Kasumi-1 (cell line): ENCODE measurements at regions not wholly inside any gene's neighbourhood (a gene's known extent, or its start where the extent isn't known, plus 50 kb on each side); places are given as distances from the start of the nearest gene placed in this dataset.

Experiments used
- DNase-seq, 2 experiments: peaks; one replicate each; lab custom pipeline; 2025; lab: John Stamatoyannopoulos, UW

DNA sequence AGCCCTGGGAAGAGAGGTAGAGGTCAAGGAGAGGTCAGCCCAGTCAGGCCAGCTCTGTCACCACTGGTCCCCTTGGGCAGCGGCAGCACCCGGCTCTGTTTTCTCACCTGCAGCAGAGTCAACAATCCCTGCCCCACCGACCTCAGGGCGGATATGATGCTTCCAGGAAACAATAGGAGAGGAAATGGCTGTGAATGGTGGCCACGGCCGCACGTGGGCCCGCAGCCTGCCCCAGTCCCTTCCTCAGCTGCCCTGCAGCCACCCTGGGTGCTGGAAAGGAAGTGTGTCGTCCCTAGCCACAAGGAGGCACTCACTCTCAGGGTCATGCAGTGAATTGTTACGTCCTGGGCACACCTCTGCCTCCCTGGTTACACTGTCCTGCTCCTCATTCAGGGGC, 92.5 kb upstream of the ENPP6 start:
- peak; percentile 24 to 30 for DNase-seq

DNA sequence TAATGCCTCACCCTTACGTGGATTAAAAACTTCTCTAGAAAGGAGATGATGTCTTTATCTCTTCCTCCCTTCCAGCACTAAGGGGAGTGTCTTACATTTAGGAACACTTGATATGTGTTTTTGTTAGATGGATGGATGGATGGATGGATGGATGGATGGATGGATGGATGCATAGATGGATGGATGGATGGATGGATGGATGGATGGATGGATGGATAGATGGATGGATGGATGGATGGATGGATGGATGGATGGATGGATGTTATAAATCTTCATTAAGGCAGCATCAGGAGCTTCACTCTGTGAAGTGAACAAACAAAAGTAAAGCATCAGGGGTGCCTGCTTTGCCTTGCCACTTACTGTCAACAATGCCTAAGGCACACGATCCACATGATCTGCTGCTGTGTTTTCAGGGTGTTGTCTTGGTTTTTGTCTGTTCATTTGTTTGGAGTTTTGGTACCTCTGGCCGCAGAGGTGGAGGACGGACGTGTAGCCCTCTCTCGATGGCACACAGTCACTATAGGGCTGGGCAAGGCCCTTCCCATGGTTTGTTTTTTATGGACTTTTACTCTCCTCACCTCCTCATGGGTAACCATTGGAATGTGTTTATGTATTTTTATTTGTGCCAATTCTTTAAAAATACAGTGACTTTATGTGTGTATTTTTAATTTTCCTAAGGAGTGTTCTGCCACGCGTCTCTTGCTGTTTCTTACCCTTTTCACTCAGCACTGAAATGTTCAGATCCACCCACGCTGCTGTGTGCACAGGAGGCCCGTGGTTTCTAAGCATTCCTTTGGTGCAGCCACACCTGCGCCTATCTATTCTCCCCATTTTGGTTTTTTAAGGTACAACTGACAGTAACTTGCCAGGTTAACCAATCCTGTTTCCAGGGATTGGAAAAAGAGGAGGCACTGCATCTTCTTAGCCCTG, 91.8 kb upstream of the ENPP6 start:
- DNase-seq = no peak

DNA sequence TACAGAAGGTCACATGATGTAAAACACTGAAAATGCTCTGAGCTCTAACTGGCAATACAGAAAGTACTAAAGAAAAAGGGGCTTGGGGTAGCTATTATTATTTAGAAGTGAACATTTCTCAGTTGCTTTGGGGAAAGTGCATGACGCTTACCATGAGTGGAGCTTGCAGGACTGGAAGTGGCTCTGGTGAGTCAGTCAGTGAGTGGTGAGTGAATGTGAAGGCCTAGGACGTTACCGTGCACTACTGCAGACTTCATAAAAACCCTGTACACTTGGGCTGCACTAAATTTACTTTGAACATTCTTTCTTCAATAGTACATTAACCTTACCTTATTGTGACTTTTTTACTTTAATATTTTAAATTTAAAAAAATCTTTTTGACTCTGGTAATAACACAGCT, 89.3 kb upstream of the ENPP6 start:
- no peak for DNase-seq

DNA sequence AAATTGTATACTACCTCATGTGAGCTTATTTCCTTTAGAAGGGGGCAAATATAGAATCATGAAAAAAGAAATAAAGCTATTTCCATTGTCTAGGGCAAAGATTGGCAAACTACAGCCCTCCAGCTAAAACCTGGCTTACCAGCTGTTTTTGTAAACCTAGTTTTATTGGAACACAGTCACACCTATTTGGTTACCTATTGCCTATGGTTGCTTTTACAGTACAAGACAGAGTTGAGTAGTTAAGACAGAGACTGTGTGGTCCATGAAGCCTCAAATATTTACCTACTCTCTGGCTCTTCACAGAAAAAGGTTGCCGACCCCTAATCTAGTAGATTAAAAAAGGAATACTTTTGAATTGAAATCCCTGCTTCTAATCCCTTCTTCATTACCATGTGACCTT, 88.8 kb upstream of the ENPP6 start:
- no peak for DNase-seq

DNA sequence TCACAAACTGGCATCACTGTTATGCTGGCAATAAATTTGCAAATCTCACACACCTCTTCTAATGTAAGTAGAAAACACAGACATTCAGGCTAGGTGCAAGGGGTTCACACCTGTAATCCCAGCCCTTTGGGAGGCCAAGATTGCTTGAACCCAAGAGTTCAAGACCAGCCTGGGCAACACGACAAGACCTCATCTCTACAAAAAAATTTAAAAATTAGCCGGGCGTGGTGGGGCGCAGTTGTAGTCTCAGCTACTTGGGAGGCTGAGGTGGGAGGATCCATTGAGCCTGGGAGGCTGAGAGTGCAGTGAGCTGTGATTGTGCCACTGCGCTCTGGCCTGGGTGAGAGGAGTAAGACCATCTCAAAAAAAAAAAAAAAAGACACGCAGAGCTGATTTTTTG, 83.1 kb upstream of the ENPP6 start:
- no peak for DNase-seq

DNA sequence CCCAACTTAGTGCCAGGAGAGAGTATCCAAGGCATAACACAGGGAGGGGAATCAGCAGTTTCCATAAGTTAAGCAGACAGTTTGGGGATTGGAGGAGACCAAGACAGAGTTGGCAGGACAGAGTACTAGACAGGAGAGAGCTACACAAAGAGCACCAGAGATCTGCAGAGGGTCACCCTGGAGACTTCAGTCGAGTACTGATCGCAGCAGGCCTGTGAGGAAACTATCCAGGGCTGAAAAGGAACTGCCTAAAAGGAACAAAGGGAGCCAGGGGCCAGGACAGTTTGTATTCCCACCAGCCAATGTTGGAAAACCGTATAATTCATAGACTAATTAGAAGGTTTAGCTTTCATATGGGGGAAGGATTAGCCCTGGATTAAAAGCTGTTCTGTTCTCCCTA, 80.6 kb upstream of the ENPP6 start:
- no peak for DNase-seq

DNA sequence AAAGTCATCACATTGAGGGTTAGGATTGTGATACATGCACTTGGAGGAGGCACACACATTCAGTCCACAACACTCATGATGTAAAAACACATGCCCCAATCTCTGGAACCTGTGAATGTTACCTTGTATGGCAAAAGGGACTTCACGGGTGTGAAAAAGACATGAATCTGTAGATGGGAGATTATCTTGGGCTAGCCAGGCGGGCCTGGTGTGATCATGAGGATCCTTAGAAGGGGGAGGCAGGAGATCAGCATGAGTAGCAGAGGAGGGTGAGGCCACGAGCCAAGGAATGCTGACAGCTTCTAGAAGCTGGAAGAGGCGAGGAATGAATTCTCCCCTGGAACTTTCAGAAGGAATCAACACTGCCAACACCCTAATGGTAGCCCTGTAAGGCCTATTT, 77.5 kb upstream of the ENPP6 start:
- DNase-seq = no peak

DNA sequence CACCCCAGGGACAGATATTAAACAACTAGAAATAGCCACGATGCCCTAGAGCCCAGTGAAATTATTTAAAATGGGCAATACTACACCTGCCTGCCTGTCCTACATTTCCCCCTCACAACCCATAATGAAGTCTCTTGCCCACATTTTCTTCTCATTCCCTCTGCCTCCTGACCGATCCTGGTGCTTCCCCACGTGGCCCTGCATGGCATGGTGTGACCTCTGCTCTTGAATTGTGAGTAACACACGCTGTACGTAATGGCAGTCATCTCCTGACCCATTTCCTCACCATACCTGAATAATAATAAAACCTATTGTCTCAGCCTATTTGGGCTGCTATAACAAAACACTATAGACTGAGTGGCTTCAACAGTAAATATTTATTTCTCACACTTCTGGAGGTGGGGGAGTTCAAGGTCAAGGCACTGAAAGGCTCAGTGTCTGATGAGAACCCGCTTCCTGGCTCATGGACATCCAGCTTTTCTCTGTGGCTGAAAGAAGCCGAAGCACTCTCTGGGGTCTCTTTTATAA, 77.0 kb upstream of the ENPP6 start:
- no peak for DNase-seq

DNA sequence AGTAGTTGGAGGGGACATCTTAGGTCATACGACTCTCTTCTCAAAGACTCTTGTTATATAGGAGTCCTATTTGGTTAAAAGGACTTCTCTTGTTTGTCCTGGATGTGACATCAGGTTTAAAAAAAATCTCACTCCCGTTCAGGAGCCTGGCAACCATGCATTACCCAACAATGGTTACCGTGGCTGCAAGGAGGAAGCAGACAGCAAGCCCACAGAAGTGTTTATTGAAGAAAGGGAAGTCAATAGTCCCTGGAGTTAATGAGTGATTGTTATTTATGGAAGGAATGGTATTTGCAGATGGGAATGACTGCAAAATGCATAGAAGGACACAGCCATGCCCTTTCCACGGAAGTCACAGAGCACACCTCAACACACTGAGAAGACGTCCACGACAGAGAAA, 75.9 kb upstream of the ENPP6 start:
- peak; percentile 71 to 85 for DNase-seq

DNA sequence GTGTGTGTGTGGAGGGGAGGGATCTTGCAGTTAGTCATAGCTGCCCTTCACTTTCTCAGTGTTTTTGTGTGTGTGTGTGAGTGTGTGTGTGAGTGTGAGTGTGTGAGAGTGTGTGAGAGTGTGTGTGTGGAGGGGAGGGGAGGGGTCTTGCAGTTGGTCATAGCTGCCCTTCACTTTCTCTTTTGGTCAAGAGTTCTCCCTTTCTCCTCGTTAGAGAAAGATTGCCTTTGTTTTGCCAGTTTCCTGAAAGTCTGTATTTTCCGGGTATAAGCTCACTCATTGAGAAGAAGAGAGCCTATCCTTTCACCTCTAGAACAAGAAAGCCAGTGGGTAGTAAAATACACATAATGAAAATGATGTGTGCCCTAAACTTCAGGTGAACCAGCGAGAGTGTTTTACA, 75.2 kb upstream of the ENPP6 start:
- no peak for DNase-seq

DNA sequence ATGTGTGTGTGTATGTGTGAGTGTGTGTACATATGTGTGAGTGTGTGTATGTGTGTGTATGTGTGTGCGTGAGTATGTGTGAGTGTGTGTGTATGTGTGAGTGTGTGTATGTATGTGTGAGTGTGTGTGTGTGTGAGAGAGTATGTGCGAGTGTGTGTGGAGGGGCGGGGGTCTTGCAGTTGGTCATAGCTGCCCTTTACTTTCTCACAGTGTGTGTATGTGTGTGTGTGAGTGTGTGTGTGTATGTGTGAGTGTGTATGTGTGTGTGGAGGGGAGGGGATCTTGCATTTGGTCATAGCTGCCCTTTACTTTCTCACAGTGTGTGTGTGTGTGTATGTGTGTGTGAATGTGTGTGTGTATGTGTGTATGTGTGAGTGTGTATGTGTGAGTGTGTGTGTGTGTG, 74.8 kb upstream of the ENPP6 start:
- no peak for DNase-seq

DNA sequence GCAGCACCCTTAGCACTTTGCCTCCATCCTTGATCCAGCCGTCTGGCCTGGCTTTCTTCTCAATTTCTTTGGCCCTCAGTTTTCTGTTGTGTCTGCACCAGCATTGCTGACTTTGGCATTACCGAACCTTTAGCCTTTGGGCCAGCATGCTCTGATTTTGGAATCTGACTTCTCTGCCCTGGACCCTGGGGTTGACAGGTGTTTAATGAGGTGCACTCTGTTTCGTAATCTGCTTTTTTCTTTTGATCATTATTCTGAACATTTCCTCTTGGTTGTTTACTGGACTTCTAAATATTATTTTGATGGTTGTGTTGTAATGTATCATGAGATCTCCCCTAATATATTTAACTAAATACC, 71.5 kb upstream of the ENPP6 start:
- DNase-seq = no peak

DNA sequence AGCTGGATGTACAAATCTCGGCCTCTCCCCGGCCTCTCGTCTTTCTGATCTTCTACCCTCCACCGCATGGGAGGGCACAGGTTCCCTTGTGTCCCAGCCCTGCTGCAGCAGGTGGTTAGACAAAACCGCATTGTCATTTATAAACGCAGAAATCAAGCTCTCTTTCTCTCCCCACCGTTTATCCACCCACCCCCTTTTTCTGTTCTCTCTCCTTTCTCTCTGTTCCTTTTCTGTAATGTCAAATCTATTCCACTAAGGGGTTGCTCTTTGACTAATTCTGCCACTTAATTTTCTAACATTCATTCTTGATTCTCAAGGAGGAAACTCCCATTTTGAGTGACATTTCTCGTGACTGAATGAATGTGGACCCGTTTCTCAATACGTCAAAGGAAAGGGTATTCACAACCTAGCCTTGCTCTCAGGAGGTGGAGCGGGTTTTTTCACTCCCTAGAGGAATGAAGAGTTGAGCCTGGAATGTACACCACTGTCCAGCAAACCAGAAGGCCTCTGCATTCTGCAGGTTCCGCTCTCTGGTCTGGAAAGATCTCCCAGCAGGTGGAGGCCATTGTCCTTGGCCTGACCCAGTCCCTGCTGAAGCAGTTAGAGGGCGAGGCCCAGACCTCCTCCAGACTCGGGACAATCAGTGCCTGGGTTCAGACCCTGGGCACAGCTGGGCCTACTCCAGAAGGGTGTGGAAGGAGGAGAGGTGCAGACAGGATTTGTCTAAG, 70.9 kb upstream of the ENPP6 start:
- no peak for DNase-seq

DNA sequence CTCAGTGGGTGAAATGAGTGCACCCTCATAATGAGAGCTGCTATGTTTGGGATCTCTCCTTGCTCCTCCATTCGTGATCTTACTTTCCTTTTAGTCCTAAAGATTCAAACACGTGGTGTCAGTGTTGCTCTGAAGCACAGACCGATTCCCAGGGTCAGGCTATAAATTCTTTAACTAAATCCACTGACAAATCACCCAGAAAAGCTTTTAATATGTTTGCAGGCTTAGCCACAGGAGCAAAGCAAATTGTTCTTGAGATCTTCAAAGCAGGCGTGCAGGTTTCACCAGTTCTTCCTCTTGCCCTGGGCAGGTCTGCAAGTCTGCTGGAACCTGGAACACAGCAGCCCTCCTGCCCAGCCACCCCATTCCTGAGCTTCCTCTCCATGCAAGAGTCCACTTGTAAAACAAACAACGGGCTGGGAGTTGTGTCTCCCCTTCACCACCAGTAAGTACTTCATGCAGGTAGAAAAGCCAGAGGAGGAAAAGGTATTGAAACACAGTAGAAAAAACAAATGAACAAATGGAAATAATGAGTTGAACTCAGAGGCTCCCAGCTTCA, 70.1 kb upstream of the ENPP6 start:
- DNase-seq = no peak

DNA sequence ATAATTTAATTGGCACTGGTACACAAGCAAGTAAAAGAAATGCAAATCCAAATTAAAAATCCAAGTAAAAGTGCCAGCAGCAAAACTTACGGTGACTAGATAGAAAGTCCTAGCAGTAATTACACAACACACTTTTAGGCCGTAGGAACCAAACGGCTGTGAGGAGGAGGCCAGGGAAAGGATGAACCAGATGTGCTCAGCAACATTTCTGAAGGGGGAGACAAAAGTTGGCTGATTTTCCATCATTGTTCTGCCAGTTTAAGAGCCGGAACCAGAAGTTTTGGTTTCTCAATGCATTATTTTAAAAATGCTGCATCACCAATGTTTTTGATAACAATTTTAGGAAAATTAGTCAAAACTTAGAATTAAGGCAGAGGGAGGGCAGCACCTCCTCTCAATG, 68.7 kb upstream of the ENPP6 start:
- no peak for DNase-seq

DNA sequence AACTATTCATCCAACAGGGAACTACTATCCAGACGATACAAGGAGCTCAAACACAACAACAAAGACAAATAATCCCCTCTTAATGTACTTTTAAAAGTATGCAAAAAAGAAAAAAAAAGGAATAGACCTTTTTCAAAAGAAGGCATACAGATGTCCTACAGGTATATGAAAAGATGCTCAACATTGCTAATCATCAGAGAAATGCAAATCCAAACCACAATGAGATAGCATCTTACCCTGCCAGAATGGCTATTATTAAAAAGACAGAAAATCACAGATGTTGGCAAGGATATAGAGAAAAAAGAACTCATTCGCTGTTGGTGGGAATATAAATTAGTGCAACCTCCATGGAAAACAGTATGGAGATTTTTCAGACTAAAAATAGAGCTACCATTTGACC, 67.1 kb upstream of the ENPP6 start:
- no peak for DNase-seq

DNA sequence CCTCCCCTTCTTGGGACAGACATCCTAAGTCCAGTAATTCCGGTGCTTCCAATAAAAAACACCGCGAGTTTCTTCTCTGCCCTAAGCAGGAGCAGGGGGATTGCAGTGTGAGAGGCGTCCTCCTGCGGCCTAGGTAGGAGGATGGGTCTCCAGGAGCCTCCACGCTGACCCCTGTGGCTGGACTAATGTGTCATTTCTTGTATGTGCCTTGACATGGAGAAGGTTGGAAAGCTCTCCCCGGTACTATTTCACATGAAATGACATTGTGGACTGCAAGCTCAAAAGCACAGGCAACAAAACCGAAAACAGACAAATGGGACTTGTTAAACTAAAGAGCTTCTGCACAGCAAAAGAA, 66.6 kb upstream of the ENPP6 start:
- no peak for DNase-seq

DNA sequence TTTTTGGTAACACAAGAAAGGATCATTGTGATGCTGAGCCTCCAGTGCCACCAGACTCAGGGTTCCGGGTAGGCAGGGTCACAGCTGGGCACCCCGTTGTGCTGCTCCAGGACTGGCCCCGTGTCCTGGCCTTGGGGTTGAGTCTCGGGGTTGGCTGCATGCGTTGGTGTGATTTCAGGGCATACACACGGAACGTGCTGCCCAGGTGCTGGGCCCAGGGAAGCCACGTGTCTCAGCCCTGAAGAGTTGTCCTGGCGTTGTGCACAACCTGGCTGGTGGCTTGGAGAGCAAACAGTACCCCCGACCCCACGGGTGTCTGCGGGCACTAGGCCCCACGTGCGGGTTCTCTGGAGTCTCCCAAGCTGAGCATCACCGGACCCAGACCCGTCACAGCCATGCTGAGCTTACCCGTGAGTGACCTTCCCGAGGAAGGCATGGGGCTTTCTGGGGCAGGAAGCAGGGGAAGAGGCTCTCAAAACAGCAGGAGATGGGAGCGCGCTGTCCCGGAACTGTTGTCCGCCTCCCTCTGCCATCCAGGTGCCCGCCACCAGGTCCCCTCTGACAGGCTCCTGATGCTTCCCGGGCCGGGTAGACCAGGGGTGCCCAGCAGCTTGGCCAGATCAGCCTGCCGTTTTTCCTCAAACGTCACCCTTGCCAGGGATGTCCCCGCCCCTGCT, 66.1 kb upstream of the ENPP6 start:
- no peak for DNase-seq

DNA sequence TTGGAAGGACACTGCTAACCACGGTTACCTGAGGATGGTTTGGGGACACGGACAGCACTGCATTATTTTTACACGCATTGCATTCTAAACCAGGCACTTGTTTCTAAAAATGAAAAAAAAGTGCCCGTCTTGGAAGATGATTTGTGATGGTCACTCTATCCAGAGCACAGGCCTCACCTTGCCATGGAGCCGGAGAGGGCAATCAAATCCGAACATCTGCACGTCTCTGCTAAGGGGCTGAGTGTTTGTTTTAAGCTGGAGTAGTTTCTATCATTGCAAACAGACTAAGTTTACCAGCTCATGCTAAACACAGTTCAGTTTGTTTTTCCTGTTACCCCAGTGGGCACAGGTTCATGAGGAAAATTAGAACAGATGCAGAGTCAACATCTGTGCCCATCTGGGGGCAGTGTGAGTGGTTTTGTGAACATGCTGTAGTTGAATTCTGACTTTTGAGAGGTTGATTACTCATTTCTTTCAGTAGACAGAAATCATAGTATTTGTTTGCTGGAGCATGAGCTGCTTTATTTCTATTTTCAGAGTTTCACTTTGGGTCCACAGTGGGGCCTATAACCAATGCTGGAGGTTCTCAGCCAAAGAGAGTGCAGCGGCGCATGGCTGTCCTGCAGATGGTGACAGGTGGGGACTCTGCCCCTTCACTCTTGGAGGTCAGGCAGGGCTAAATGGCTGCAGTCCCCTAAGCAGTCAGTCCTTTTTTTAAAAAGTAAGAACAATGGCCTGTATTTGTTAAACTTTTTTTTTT, 65.4 kb upstream of the ENPP6 start:
- no peak for DNase-seq

DNA sequence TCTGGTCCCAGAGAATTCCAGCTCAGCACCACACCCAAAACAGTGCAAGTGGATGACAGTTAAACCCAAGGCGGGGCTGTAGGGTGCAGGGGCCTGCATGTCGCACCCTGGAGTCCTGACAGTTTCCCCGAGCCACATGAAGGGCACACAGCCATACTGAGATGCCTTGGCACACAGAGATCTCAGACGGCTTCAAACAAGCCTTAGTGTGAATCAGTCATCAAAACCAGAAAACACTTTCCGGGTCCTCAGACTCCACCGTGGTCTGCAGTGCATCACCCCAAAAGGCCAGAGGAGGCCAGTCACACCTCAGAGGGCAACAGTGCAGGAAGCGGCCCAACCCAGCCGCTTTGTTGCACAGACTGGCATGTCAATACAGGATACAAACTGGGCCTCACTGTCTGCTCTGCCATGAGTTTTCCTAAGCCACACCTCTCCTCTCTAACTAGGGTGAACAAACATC, 64.6 kb upstream of the ENPP6 start:
- DNase-seq = no peak

DNA sequence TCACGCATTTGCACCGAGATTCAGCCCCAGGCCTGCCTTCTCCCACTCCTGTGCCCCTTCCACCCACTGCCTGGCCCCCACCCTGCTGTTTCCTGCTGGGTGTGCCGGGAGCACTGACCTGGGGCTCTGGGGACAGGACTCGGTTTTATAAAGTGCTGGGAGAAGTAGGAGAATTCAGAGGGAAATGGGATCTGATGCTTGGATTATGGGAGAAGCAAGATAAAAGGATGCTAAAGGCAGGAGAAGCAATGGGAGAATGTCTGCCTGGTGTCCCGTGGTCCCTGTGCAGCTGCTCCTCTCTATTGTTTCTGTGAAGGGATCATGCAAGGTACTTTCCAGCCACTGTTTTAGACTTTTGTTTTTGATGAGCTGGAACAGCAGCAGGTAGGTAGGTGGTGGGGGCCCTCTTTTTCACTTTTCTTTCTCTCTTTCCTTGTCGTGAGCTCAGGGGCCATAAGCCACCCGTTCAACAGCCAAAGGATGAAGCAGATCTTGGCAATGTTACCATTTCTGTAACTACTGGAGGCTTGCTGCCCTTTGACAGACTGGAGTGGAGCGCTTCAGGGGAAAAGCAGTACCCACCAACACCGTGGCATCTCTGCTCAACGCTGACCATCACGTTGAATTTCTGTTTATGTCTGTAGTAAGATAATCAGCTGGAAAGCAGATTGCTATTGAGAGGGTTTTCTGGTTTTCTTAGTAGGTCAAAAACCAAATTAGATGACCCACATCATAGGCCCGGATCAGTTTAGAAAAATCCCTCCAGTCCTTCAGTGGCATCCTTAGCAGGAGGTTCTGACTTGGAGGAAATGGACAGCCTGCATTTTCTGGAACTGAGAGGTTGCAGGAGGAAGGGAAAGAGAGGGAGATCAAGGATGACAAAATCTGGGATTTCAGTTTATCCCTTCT, 63.8 kb upstream of the ENPP6 start:
- DNase-seq = no peak
